Keratinocyte (primary cell): ENCODE measurements at regions not wholly inside any gene's neighbourhood (a gene's known extent, or its start where the extent isn't known, plus 50 kb on each side); places are given as distances from the start of the nearest gene placed in this dataset.

Experiments used
- DNase-seq: peaks from one replicate; pipeline ENCODE4 v3.0.0-alpha.2; 2011; ENCODE audit warnings: low read depth, missing footprints, low spot score
- FAIRE-seq: peaks from 2 replicates; lab custom pipeline; 2011; peaks lifted over from hg19 to GRCh38; lab: Jason Lieb, UNC
- H2AFZ ChIP-seq: 2 replicates; pipeline ENCODE4 v1.6.0; 2012; ENCODE audit warnings: low read length, control low read depth, inconsistent platforms; ENCODE audit not compliant: control insufficient read depth
- H3K27ac ChIP-seq: 2 replicates; pipeline ENCODE4 v1.5.1; 2011; ENCODE audit warnings: low read length; ENCODE audit not compliant: control insufficient read depth, insufficient read depth
- H3K27me3 ChIP-seq: 3 replicates; pipeline ENCODE4 v1.6.0; 2011; ENCODE audit warnings: low read length; ENCODE audit not compliant: control insufficient read depth, insufficient read depth; ENCODE audit errors: extremely low read depth
- H3K36me3 ChIP-seq, 2 experiments: 2 replicates in 1 of 2; 3 replicates in 1 of 2; pipeline ENCODE4 v1.5.1; 2011; ENCODE audit warnings: low read length in 2 of 2, mild to moderate bottlenecking in 1 of 2; ENCODE audit not compliant: control insufficient read depth in 2 of 2, insufficient read depth in 2 of 2; ENCODE audit errors: extremely low read depth in 1 of 2
- H3K4me1 ChIP-seq: 3 replicates; pipeline ENCODE4 v1.5.1; 2011; ENCODE audit warnings: low read length; ENCODE audit not compliant: control insufficient read depth, insufficient read depth; ENCODE audit errors: extremely low read depth
- H3K4me2 ChIP-seq: 3 replicates; pipeline ENCODE4 v1.6.0; 2011; ENCODE audit warnings: low read depth, low read length; ENCODE audit not compliant: control insufficient read depth, insufficient read depth; ENCODE audit errors: extremely low read depth
- H3K4me3 ChIP-seq, 3 experiments: fragments of 200-600 bp in 1 of 3; sonication (generic) in 1 of 3; 2 replicates in 2 of 3; 3 replicates in 1 of 3; pipeline ENCODE4 v1.5.1; 2011 to 2016; ENCODE audit warnings: low read length in 3 of 3, mild to moderate bottlenecking in 3 of 3, control low read depth in 2 of 3, inconsistent platforms in 1 of 3, low read depth in 1 of 3, mixed read lengths in 1 of 3, mixed run types in 1 of 3, moderate library complexity in 1 of 3; ENCODE audit not compliant: control insufficient read depth in 2 of 3, insufficient read depth in 2 of 3; ENCODE audit errors: extremely low read depth in 1 of 3
- H3K79me2 ChIP-seq: 2 replicates; pipeline ENCODE4 v1.6.0; 2012; ENCODE audit warnings: low read length; ENCODE audit not compliant: control insufficient read depth, insufficient read depth
- H3K9ac ChIP-seq: 3 replicates; pipeline ENCODE4 v1.6.0; 2011; ENCODE audit warnings: low read length; ENCODE audit not compliant: control insufficient read depth, insufficient read depth; ENCODE audit errors: extremely low read depth
- H3K9me1 ChIP-seq: 3 replicates; pipeline ENCODE4 v1.6.0; 2011; ENCODE audit warnings: low read length; ENCODE audit not compliant: control insufficient read depth, insufficient read depth; ENCODE audit errors: extremely low read depth
- H3K9me3 ChIP-seq: 2 replicates; pipeline ENCODE4 v1.5.1; 2012; ENCODE audit warnings: low read depth, low read length; ENCODE audit not compliant: control insufficient read depth
- H4K20me1 ChIP-seq: 3 replicates; pipeline ENCODE4 v1.6.0; 2011; ENCODE audit warnings: low read length; ENCODE audit not compliant: control insufficient read depth, insufficient read depth; ENCODE audit errors: extremely low read depth
- CTCF ChIP-seq, 3 experiments: IDR thresholded peaks in 1 of 3; conservative IDR thresholded peaks in 1 of 3; optimal IDR thresholded peaks in 1 of 3; 2 replicates in 2 of 3; 3 replicates in 1 of 3; pipeline versions ENCODE3 to v1.5.1; 2011; ENCODE audit warnings: low read length in 3 of 3, mild to moderate bottlenecking in 3 of 3, moderate library complexity in 2 of 3, control low read depth in 1 of 3, inconsistent platforms in 1 of 3; ENCODE audit not compliant: insufficient read depth in 2 of 3; ENCODE audit errors: extremely low read depth in 1 of 3
- EZH2 ChIP-seq: IDR thresholded peaks from one replicate; pipeline ENCODE4 v1.6.1; 2012; ENCODE audit warnings: inconsistent platforms, mild to moderate bottlenecking, low read length, moderate library complexity
- dilution Hi-C: fragments of 300-500 bp; cut with MboI; formaldehyde crosslinking; loops from one replicate; pipeline ENCODE4 v1.7.0; 2020; ENCODE audit warnings: low sequenced_read_pairs; ENCODE audit not compliant: extremely low pct_ligation_motif_present

DNA sequence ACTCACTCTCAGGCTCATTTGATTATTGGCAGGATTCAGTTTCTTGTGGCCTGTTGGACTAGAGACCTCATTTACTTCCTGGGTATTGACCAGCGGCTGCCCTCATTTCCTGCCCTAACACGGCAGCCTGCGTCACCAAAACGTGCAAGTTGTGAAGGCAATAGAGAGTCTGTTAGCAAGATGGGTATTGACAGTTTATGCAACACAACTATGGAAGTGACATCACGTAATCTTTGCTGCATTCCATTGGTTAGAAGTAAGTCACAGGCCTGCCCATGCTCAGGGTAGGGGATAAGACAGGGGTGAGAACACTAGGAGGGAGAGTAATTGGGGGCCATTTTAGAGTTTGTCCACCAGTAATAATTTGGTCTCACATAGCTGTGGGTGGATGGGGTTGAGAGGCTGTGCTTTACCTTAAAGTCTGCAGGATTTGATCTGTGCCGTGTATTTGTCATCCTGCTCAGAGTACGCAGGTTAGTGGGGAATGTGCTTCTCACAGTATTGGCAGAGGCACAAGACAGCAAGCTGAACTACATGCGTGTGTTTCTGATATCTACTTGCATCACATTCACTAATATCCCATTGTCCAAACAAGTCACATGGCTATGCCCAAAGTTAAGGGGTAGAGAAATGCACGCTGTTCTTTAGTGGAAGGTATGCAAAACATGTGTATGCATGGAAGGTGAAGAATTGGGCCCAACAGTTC is 83.3 kb downstream of the EDEM1 start:
- dilution Hi-C loops = no loop called here
- H3K79me2 ChIP-seq = no peaks in the 10 kb centered on the region
- H3K4me2 ChIP-seq = no peak overlapping the region
- FAIRE-seq (no peak), DNase-seq (no peak)
- no peaks in the 10 kb centered on the region for H3K9me1 ChIP-seq
- no peaks in the 10 kb centered on the region for H3K4me1 ChIP-seq
- H4K20me1 ChIP-seq = no peaks in the 10 kb centered on the region
- no peaks in the 10 kb centered on the region for H3K36me3 ChIP-seq
- H2AFZ ChIP-seq = no peak overlapping the region
- H3K4me3 ChIP-seq = no peak overlapping the region
- H3K9ac ChIP-seq = no peak overlapping the region
- H3K27me3 ChIP-seq = no peaks in the 10 kb centered on the region
- no peak for TF ChIP-seq CTCF (optimal IDR thresholded peaks at IDR 0.05 in 1 of 3, IDR thresholded peaks at IDR 0.05 in 1 of 3, conservative IDR thresholded peaks at IDR 0.05 in 1 of 3; ENCODE audit: extremely low read depth in 1 of 3, insufficient read depth in 2 of 3, low read length in 3 of 3)
- TF ChIP-seq EZH2 = no peak
- H3K27ac ChIP-seq = no peak overlapping the region
- no peaks in the 10 kb centered on the region for H3K9me3 ChIP-seq

GRCh38 chr3:5271372-5271683 is 83.8 kb downstream of the EDEM1 start:
- Histone ChIP-seq H3K9me1 (no peaks in the 10 kb centered on the region), H3K9ac (no peak overlapping the region), H3K4me2 (no peak overlapping the region), H3K36me3 (no peaks in the 10 kb centered on the region), H2AFZ (no peak overlapping the region), H3K4me1 (no peaks in the 10 kb centered on the region), H3K27me3 (no peaks in the 10 kb centered on the region), H3K79me2 (no peaks in the 10 kb centered on the region), H3K9me3 (no peaks in the 10 kb centered on the region), H3K4me3 (no peak overlapping the region), H3K27ac (no peak overlapping the region), H4K20me1 (no peaks in the 10 kb centered on the region)
- DNase-seq (no peak), FAIRE-seq (no peak)
- dilution Hi-C loops = no loop called here
- no peak for TF ChIP-seq EZH2
- no peak for TF ChIP-seq CTCF (optimal IDR thresholded peaks at IDR 0.05 in 1 of 3, IDR thresholded peaks at IDR 0.05 in 1 of 3, conservative IDR thresholded peaks at IDR 0.05 in 1 of 3; ENCODE audit: extremely low read depth in 1 of 3, insufficient read depth in 2 of 3, low read length in 3 of 3)
